ENCODE measurements at regions not wholly inside any gene's neighbourhood (a gene's known extent, or its start where the extent isn't known, plus 50 kb on each side); places are given as distances from the start of the nearest gene placed in this dataset.

GRCh38 chr7:69129524-69129923 lies 468.8 kb upstream of the AUTS2 start:
- TF ChIP-seq ZFX (IDR thresholded peaks at IDR 0.05) = no peak
- no peak for TF ChIP-seq CTCF (conservative IDR thresholded peaks at IDR 0.05)
- no peak overlapping the region for H3K27ac ChIP-seq

GRCh38 chr7:69129951-69130350 lies 468.3 kb upstream of the AUTS2 start:
- no peak for TF ChIP-seq ZFX (IDR thresholded peaks at IDR 0.05)
- TF ChIP-seq CTCF (conservative IDR thresholded peaks at IDR 0.05) = no peak
- H3K27ac ChIP-seq = no peak overlapping the region

GRCh38 chr7:69130396-69130795 lies 467.9 kb upstream of the AUTS2 start:
- no peak for TF ChIP-seq CTCF (conservative IDR thresholded peaks at IDR 0.05)
- TF ChIP-seq ZFX (IDR thresholded peaks at IDR 0.05) = no peak
- no peak overlapping the region for H3K27ac ChIP-seq

GRCh38 chr7:69134316-69134715 lies 464.0 kb upstream of the AUTS2 start:
- TF ChIP-seq CTCF (conservative IDR thresholded peaks at IDR 0.05) = no peak
- no peak for TF ChIP-seq ZFX (IDR thresholded peaks at IDR 0.05)
- H3K27ac ChIP-seq = no peak overlapping the region

GRCh38 chr7:69147631-69148030 lies 450.6 kb upstream of the AUTS2 start:
- H3K27ac ChIP-seq = no peak overlapping the region
- TF ChIP-seq CTCF (conservative IDR thresholded peaks at IDR 0.05) = no peak
- no peak for TF ChIP-seq ZFX (IDR thresholded peaks at IDR 0.05)

- TF ChIP-seq ZFX (IDR thresholded peaks at IDR 0.05) = no peak
- TF ChIP-seq CTCF (conservative IDR thresholded peaks at IDR 0.05) = no peak
Observed at GRCh38 chr7:69149804-69150782, 448.2 kb upstream of the AUTS2 start.

GRCh38 chr7:69162326-69162725 lies 435.9 kb upstream of the AUTS2 start:
- no peak overlapping the region for H3K27ac ChIP-seq
- no peak for TF ChIP-seq CTCF (conservative IDR thresholded peaks at IDR 0.05)
- no peak for TF ChIP-seq ZFX (IDR thresholded peaks at IDR 0.05)

More at GRCh38 chr7:69149804-69150782, 448.2 kb upstream of the AUTS2 start:
- no peak overlapping the region for H3K27ac ChIP-seq

All from C4-2B (cell line).